ENCODE measurements at regions not wholly inside any gene's neighbourhood (a gene's known extent, or its start where the extent isn't known, plus 50 kb on each side); places are given as distances from the start of the nearest gene placed in this dataset.

DNA sequence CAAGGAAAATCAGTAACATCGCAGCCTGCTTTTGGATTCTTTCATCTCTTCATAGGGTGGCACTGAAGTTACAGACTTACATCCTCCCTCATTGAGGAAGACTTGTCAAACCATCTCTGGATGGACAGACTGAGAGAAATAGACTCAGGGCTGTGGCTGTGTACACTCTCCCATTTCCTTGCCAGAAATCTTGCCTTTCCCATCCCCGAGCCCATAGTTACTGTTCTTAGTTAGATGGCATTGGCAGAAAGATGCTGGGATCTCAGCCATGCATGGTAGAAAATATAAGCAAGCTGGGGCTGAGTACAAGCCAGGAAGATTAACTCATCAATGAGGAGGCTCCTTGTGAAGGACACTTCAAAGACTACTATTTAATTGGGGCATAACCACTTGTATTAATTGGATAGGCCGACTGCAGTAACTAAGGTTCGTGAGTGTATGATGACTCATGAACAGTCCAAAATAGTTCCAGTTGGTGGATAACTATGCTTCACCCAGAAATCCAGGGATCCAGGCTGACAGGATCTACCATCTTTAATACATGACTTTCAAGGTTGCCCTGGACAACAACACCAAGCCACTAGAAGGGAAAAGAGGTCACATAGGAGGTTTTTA, 137.9 kb downstream of the TMEM38B start:
- H3K27me3 ChIP-seq (ENCODE audit: insufficient read depth, low read length, poor library complexity, severe bottlenecking) = no peaks in the 10 kb centered on the region
- no peak overlapping the region for H3K4me3 ChIP-seq (ENCODE audit: low read length, poor library complexity, severe bottlenecking)
- H4K20me1 ChIP-seq (ENCODE audit: insufficient read depth, low read length, poor library complexity, severe bottlenecking) = no peaks in the 10 kb centered on the region
- H3K9me2 ChIP-seq (replicated peaks; ENCODE audit: low read depth, low read length) = no peaks in the 10 kb centered on the region
- no peaks in the 10 kb centered on the region for H3K79me2 ChIP-seq (ENCODE audit: insufficient read depth, low read length)
- H3K9ac ChIP-seq (ENCODE audit: low read depth, low read length, poor library complexity, severe bottlenecking) = no peak overlapping the region
- no peak overlapping the region for H3K4me2 ChIP-seq (ENCODE audit: low read depth, low read length, poor library complexity, severe bottlenecking)
- H3F3A ChIP-seq (ENCODE audit: low read depth) = no peaks in the 10 kb centered on the region
- no peaks in the 10 kb centered on the region for H3K4me1 ChIP-seq (ENCODE audit: insufficient read depth, low read length, poor library complexity, severe bottlenecking)
- no peak overlapping the region for H2AFZ ChIP-seq (ENCODE audit: low read length)
- TF ChIP-seq CTCF (conservative IDR thresholded peaks at IDR 0.05; ENCODE audit: low read length) = no peak
- TF ChIP-seq EZH2phosphoT487 (IDR thresholded peaks at IDR 0.05; ENCODE audit: borderline replicate concordance) = no peak
- no peaks in the 10 kb centered on the region for H3K9me3 ChIP-seq (ENCODE audit: insufficient read depth, low read depth, low read length)
- no peaks in the 10 kb centered on the region for H3K36me3 ChIP-seq (ENCODE audit: insufficient read depth, low read length)

DNA sequence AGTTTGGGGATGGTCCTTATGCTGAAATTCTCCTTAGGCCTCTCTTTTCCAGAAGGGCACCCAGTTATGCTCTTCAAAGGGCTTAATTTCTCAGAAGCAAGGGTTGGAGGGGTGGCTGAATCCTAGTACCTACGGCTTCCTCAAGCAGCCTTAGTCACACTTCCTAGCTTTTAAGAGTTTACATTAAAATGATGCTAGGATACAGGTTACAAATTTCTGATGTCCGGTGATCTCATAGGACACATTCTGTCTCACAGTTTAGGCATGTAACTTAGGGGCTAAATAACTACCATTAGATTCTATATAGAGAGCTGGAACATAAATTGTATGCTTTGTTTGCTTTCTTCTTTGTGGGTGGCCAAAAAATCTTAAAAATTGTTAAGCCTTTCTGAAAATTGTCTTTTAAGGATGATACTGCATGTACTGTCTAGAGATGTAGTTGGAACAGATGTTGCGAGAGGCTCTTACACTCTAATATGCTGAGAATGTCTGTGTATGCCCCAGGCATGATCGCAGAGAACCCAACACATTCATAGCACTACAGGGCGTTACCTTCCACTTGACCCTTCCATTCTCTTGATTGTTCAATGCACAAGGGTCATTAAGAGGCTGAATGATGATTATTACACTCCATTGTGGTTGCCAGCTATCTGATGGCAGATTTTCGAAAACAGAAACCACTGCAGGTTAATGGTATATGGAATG, 139.1 kb downstream of the TMEM38B start:
- no peaks in the 10 kb centered on the region for H3K27me3 ChIP-seq (ENCODE audit: insufficient read depth, low read length, poor library complexity, severe bottlenecking)
- no peak overlapping the region for H3K9ac ChIP-seq (ENCODE audit: low read depth, low read length, poor library complexity, severe bottlenecking)
- no peaks in the 10 kb centered on the region for H3K4me1 ChIP-seq (ENCODE audit: insufficient read depth, low read length, poor library complexity, severe bottlenecking)
- H3K4me2 ChIP-seq (ENCODE audit: low read depth, low read length, poor library complexity, severe bottlenecking) = no peak overlapping the region
- no peaks in the 10 kb centered on the region for H3K9me2 ChIP-seq (replicated peaks; ENCODE audit: low read depth, low read length)
- no peak for TF ChIP-seq EZH2phosphoT487 (IDR thresholded peaks at IDR 0.05; ENCODE audit: borderline replicate concordance)
- TF ChIP-seq CTCF (conservative IDR thresholded peaks at IDR 0.05; ENCODE audit: low read length) = no peak
- no peak overlapping the region for H3K4me3 ChIP-seq (ENCODE audit: low read length, poor library complexity, severe bottlenecking)
- no peak overlapping the region for H2AFZ ChIP-seq (ENCODE audit: low read length)
- H3K79me2 ChIP-seq (ENCODE audit: insufficient read depth, low read length) = no peaks in the 10 kb centered on the region
- no peaks in the 10 kb centered on the region for H3K9me3 ChIP-seq (ENCODE audit: insufficient read depth, low read depth, low read length)
- no peaks in the 10 kb centered on the region for H3F3A ChIP-seq (ENCODE audit: low read depth)
- no peaks in the 10 kb centered on the region for H3K36me3 ChIP-seq (ENCODE audit: insufficient read depth, low read length)
- no peaks in the 10 kb centered on the region for H4K20me1 ChIP-seq (ENCODE audit: insufficient read depth, low read length, poor library complexity, severe bottlenecking)

DNA sequence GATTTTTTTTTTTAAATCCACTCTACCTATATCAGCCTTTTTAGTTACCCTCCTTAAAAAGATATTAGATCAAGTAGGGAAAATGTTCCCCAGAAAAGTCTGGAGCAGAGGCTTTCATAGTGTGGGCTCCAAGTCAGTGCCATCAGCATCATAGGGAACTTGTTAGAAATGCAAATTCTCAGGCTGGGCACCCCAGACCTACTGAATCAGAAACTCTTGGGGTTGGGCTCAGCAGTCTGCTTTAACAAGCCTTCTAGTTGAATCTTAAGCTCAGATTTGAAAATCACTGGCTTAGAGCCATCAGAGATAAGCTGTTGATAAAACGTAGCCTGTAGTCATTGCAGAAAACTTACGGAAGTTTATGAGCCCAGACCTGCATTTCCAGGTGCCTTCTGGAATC, 140.1 kb downstream of the TMEM38B start:
- no peaks in the 10 kb centered on the region for H3K36me3 ChIP-seq (ENCODE audit: insufficient read depth, low read length)
- H3K4me1 ChIP-seq (ENCODE audit: insufficient read depth, low read length, poor library complexity, severe bottlenecking) = no peaks in the 10 kb centered on the region
- H2AFZ ChIP-seq (ENCODE audit: low read length) = no peak overlapping the region
- no peak overlapping the region for H3K4me3 ChIP-seq (ENCODE audit: low read length, poor library complexity, severe bottlenecking)
- H4K20me1 ChIP-seq (ENCODE audit: insufficient read depth, low read length, poor library complexity, severe bottlenecking) = no peaks in the 10 kb centered on the region
- TF ChIP-seq EZH2phosphoT487 (IDR thresholded peaks at IDR 0.05; ENCODE audit: borderline replicate concordance) (no peak), CTCF (conservative IDR thresholded peaks at IDR 0.05; ENCODE audit: low read length) (no peak)
- H3K27me3 ChIP-seq (ENCODE audit: insufficient read depth, low read length, poor library complexity, severe bottlenecking) = no peaks in the 10 kb centered on the region
- H3K9ac ChIP-seq (ENCODE audit: low read depth, low read length, poor library complexity, severe bottlenecking) = no peak overlapping the region
- H3F3A ChIP-seq (ENCODE audit: low read depth) = no peaks in the 10 kb centered on the region
- H3K79me2 ChIP-seq (ENCODE audit: insufficient read depth, low read length) = no peaks in the 10 kb centered on the region
- no peaks in the 10 kb centered on the region for H3K9me3 ChIP-seq (ENCODE audit: insufficient read depth, low read depth, low read length)
- H3K4me2 ChIP-seq (ENCODE audit: low read depth, low read length, poor library complexity, severe bottlenecking) = no peak overlapping the region
- H3K9me2 ChIP-seq (replicated peaks; ENCODE audit: low read depth, low read length) = no peaks in the 10 kb centered on the region

Measured in Loucy (cell line).